GM23338 (cell line): ENCODE measurements at regions not wholly inside any gene's neighbourhood (a gene's known extent, or its start where the extent isn't known, plus 50 kb on each side); places are given as distances from the start of the nearest gene placed in this dataset.

Source experiments
- ATAC-seq: fragments of 200-7000 bp; cut with Tn5 transposase; 3 replicates; pipeline ENCODE4 v1.9.1; 2020
- DNase-seq: peaks from one replicate; pipeline ENCODE4 v3.0.0-alpha.2; 2015; ENCODE audit warnings: low spot score
- H2AFZ ChIP-seq: fragments of 200-600 bp; sonication (generic); 2 replicates; pipeline ENCODE4 v1.8.0; 2016; ENCODE audit warnings: antibody characterized with exemption, mild to moderate bottlenecking, moderate library complexity
- H3F3A ChIP-seq: fragments of 200-600 bp; sonication (generic); replicated peaks from 2 replicates; pipeline ENCODE4 v1.8.0; 2017; ENCODE audit warnings: antibody characterized with exemption, mixed run types, low read depth
- H3K27ac ChIP-seq: fragments of 200-600 bp; sonication (generic); 2 replicates; pipeline ENCODE4 v1.6.1; 2016; ENCODE audit warnings: low read depth
- H3K27me3 ChIP-seq: fragments of 200-600 bp; sonication (generic); 2 replicates; pipeline ENCODE4 v1.8.0; 2016; ENCODE audit warnings: mild to moderate bottlenecking, mixed run types, moderate library complexity; ENCODE audit not compliant: insufficient read depth
- H3K36me3 ChIP-seq: fragments of 200-600 bp; sonication (generic); 2 replicates; pipeline ENCODE4 v1.8.0; 2016; ENCODE audit warnings: mild to moderate bottlenecking; ENCODE audit not compliant: insufficient read depth
- H3K4me1 ChIP-seq: fragments of 200-600 bp; sonication (generic); 2 replicates; pipeline ENCODE4 v1.8.0; 2016; ENCODE audit warnings: mild to moderate bottlenecking, moderate library complexity; ENCODE audit not compliant: insufficient read depth
- H3K4me2 ChIP-seq: fragments of 200-600 bp; sonication (generic); 2 replicates; pipeline ENCODE4 v1.7.1; 2017; ENCODE audit warnings: mixed run types
- H3K4me3 ChIP-seq: fragments of 200-600 bp; sonication (generic); 2 replicates; pipeline ENCODE4 v1.6.1; 2016; ENCODE audit warnings: mixed run types
- H3K79me2 ChIP-seq: fragments of 200-600 bp; sonication (generic); replicated peaks from 2 replicates; pipeline ENCODE4 v1.8.0; 2017; ENCODE audit warnings: mild to moderate bottlenecking; ENCODE audit not compliant: insufficient read depth
- H3K9me2 ChIP-seq: fragments of 200-600 bp; sonication (generic); 2 replicates; pipeline ENCODE4 v1.8.0; 2017; ENCODE audit not compliant: insufficient read depth
- H4K20me1 ChIP-seq: fragments of 200-600 bp; sonication (generic); replicated peaks from 2 replicates; pipeline ENCODE4 v1.8.0; 2017; ENCODE audit warnings: mild to moderate bottlenecking; ENCODE audit not compliant: insufficient read depth
- H3K27ac Mint-ChIP-seq: 2 replicates; pipeline ENCODE4 v1.8.0; 2020; ENCODE audit warnings: inconsistent platforms, mild to moderate bottlenecking, moderate library complexity, mixed read lengths
- H3K27me3 Mint-ChIP-seq: 3 replicates; pipeline ENCODE4 v1.8.0; 2022; ENCODE audit warnings: low read depth, mild to moderate bottlenecking, moderate library complexity, mixed read lengths, inconsistent platforms; ENCODE audit not compliant: insufficient read depth, poor library complexity
- H3K36me3 Mint-ChIP-seq: 3 replicates; pipeline ENCODE4 v1.8.0; 2021; ENCODE audit warnings: low read depth, mild to moderate bottlenecking, inconsistent platforms, moderate library complexity, mixed read lengths
- H3K4me1 Mint-ChIP-seq: 3 replicates; pipeline ENCODE4 v1.8.0; 2020; ENCODE audit warnings: mild to moderate bottlenecking, inconsistent platforms, mixed read lengths
- H3K4me3 Mint-ChIP-seq: 3 replicates; pipeline ENCODE4 v1.8.0; 2021; ENCODE audit warnings: moderate library complexity, mild to moderate bottlenecking, inconsistent platforms, mixed read lengths
- H3K9me3 Mint-ChIP-seq: 3 replicates; pipeline ENCODE4 v1.8.0; 2020; ENCODE audit warnings: moderate library complexity, mild to moderate bottlenecking, inconsistent platforms, mixed read lengths
- CREB1 ChIP-seq: fragments of 250-450 bp; sonication (Bioruptor Pico); IDR thresholded peaks from 2 replicates; pipeline ENCODE4 v1.5.0; 2020; ENCODE audit warnings: low read depth, mild to moderate bottlenecking, moderate library complexity
- EZH2 ChIP-seq: fragments of 200-600 bp; sonication (generic); IDR thresholded peaks from one replicate; pipeline ENCODE4 v1.8.0; 2017; ENCODE audit warnings: antibody characterized with exemption, mild to moderate bottlenecking, low read depth; ENCODE audit not compliant: unreplicated experiment
- EZH2phosphoT487 ChIP-seq: fragments of 200-600 bp; sonication (generic); IDR thresholded peaks from one replicate; pipeline ENCODE4 v1.8.1; 2018; ENCODE audit warnings: antibody characterized with exemption; ENCODE audit not compliant: unreplicated experiment
- JUNB ChIP-seq: IDR thresholded peaks from one replicate; pipeline ENCODE4 v1.6.1; 2016; ENCODE audit warnings: antibody characterized with exemption; ENCODE audit not compliant: unreplicated experiment
- NANOG ChIP-seq: IDR thresholded peaks from 2 replicates; pipeline ENCODE4 v1.6.1; 2016; ENCODE audit warnings: antibody characterized with exemption, borderline replicate concordance
- POLR2AphosphoS5 ChIP-seq: IDR thresholded peaks from 2 replicates; pipeline ENCODE4 v1.6.1; 2016; ENCODE audit warnings: antibody characterized with exemption, low read depth
- STAT1 ChIP-seq: IDR thresholded peaks from one replicate; pipeline ENCODE4 v1.6.1; 2016; ENCODE audit warnings: antibody characterized with exemption; ENCODE audit not compliant: unreplicated experiment
- ZNF114 ChIP-seq: fragments of 250-450 bp; sonication (Bioruptor Pico); IDR thresholded peaks from 2 replicates; pipeline ENCODE4 v1.5.0; 2020; ENCODE audit warnings: mild to moderate bottlenecking, moderate library complexity
- ZNF331 ChIP-seq: fragments of 250-450 bp; sonication (Bioruptor Pico); IDR thresholded peaks from 2 replicates; pipeline ENCODE4 v1.5.0; 2020; ENCODE audit warnings: low read depth, mild to moderate bottlenecking, moderate library complexity
- TF ChIP-seq, protein P1 (sequence below): fragments of 250-450 bp; sonication (Bioruptor Pico); IDR thresholded peaks from 2 replicates; pipeline ENCODE4 v1.5.0; 2020; ENCODE audit warnings: mild to moderate bottlenecking, moderate library complexity
- TF ChIP-seq, protein P2 (sequence below), 2 experiments: fragments of 200-600 bp in 1 of 2; sonication (generic) in 1 of 2; conservative IDR thresholded peaks; 2 replicates each; pipeline versions ENCODE4 v1.5.1 to v1.6.1; 2016 to 2017; ENCODE audit warnings: antibody characterized with exemption in 2 of 2, low read depth in 2 of 2, mild to moderate bottlenecking in 2 of 2, moderate library complexity in 1 of 2
- TF ChIP-seq, protein P3 (sequence below): IDR thresholded peaks from one replicate; pipeline ENCODE4 v1.6.1; 2018; ENCODE audit warnings: antibody characterized with exemption; ENCODE audit not compliant: unreplicated experiment
- TF ChIP-seq, protein P4 (sequence below): IDR thresholded peaks from 2 replicates; pipeline ENCODE4 v1.6.1; 2016; ENCODE audit warnings: antibody characterized with exemption

DNA sequence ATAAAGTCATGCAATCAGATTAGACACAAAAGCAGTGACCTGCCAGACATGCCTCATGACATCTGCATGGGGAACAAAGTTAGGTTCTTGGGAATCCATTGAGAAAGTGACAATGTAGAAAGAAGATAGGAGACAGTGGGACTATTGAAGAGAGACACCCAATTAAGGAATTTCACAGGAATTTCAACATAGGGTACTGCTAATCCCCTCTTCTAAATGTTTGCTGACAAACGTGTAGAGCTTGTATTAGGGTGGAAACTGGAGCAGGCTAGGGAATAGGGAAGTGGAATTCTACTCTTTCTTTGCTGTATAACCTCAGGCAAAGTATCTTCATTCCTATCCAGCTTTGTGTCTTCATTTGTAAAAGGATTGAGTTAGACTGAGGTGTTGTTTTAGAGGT lies 409.4 kb upstream of the SASH1 start:
- no peak overlapping the region for H2AFZ ChIP-seq
- no peaks in the 10 kb centered on the region for H3K36me3 ChIP-seq
- no peak overlapping the region for H3K4me3 ChIP-seq
- DNase-seq: peak; percentile 10
- no peak overlapping the region for H3K4me2 ChIP-seq
- H3K79me2 ChIP-seq: no peaks in the 10 kb centered on the region
- H3K36me3 Mint-ChIP-seq: peaks cover 5% of the 10 kb centered on the region; the same call in 2 of the 3 replicates
- no peaks in the 10 kb centered on the region for H3K4me1 ChIP-seq
- H3K27ac Mint-ChIP-seq: no peak overlapping the region
- H3K4me1 Mint-ChIP-seq: no peaks in the 10 kb centered on the region
- peaks cover 5% of the 10 kb centered on the region; the same call in 1 of the 3 replicates for H3K9me3 Mint-ChIP-seq
- TF ChIP-seq, protein P1, sequence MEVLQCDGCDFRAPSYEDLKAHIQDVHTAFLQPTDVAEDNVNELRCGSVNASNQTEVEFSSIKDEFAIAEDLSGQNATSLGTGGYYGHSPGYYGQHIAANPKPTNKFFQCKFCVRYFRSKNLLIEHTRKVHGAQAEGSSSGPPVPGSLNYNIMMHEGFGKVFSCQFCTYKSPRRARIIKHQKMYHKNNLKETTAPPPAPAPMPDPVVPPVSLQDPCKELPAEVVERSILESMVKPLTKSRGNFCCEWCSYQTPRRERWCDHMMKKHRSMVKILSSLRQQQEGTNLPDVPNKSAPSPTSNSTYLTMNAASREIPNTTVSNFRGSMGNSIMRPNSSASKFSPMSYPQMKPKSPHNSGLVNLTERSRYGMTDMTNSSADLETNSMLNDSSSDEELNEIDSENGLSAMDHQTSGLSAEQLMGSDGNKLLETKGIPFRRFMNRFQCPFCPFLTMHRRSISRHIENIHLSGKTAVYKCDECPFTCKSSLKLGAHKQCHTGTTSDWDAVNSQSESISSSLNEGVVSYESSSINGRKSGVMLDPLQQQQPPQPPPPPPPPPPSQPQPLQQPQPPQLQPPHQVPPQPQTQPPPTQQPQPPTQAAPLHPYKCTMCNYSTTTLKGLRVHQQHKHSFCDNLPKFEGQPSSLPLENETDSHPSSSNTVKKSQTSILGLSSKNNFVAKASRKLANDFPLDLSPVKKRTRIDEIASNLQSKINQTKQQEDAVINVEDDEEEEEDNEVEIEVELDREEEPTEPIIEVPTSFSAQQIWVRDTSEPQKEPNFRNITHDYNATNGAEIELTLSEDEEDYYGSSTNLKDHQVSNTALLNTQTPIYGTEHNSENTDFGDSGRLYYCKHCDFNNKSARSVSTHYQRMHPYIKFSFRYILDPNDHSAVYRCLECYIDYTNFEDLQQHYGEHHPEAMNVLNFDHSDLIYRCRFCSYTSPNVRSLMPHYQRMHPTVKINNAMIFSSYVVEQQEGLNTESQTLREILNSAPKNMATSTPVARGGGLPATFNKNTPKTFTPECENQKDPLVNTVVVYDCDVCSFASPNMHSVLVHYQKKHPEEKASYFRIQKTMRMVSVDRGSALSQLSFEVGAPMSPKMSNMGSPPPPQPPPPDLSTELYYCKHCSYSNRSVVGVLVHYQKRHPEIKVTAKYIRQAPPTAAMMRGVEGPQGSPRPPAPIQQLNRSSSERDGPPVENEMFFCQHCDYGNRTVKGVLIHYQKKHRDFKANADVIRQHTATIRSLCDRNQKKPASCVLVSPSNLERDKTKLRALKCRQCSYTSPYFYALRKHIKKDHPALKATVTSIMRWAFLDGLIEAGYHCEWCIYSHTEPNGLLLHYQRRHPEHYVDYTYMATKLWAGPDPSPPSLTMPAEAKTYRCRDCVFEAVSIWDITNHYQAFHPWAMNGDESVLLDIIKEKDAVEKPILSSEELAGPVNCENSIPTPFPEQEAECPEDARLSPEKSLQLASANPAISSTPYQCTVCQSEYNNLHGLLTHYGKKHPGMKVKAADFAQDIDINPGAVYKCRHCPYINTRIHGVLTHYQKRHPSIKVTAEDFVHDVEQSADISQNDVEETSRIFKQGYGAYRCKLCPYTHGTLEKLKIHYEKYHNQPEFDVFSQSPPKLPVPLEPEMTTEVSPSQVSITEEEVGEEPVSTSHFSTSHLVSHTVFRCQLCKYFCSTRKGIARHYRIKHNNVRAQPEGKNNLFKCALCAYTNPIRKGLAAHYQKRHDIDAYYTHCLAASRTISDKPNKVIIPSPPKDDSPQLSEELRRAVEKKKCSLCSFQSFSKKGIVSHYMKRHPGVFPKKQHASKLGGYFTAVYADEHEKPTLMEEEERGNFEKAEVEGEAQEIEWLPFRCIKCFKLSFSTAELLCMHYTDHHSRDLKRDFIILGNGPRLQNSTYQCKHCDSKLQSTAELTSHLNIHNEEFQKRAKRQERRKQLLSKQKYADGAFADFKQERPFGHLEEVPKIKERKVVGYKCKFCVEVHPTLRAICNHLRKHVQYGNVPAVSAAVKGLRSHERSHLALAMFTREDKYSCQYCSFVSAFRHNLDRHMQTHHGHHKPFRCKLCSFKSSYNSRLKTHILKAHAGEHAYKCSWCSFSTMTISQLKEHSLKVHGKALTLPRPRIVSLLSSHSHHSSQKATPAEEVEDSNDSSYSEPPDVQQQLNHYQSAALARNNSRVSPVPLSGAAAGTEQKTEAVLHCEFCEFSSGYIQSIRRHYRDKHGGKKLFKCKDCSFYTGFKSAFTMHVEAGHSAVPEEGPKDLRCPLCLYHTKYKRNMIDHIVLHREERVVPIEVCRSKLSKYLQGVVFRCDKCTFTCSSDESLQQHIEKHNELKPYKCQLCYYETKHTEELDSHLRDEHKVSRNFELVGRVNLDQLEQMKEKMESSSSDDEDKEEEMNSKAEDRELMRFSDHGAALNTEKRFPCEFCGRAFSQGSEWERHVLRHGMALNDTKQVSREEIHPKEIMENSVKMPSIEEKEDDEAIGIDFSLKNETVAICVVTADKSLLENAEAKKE (CRISPR knock-in tag): no peak
- TF ChIP-seq CREB1 (CRISPR knock-in tag) (no peak), JUNB (no peak), EZH2phosphoT487 (no peak), EZH2 (no peak), ZNF114 (no peak), STAT1 (no peak), NANOG (no peak), POLR2AphosphoS5 (no peak), ZNF331 (CRISPR knock-in tag) (no peak)
- TF ChIP-seq, protein P2, sequence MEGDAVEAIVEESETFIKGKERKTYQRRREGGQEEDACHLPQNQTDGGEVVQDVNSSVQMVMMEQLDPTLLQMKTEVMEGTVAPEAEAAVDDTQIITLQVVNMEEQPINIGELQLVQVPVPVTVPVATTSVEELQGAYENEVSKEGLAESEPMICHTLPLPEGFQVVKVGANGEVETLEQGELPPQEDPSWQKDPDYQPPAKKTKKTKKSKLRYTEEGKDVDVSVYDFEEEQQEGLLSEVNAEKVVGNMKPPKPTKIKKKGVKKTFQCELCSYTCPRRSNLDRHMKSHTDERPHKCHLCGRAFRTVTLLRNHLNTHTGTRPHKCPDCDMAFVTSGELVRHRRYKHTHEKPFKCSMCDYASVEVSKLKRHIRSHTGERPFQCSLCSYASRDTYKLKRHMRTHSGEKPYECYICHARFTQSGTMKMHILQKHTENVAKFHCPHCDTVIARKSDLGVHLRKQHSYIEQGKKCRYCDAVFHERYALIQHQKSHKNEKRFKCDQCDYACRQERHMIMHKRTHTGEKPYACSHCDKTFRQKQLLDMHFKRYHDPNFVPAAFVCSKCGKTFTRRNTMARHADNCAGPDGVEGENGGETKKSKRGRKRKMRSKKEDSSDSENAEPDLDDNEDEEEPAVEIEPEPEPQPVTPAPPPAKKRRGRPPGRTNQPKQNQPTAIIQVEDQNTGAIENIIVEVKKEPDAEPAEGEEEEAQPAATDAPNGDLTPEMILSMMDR (conservative IDR thresholded peaks at IDR 0.05; ENCODE audit: low read depth in 2 of 2): no peak
- TF ChIP-seq, protein P3, sequence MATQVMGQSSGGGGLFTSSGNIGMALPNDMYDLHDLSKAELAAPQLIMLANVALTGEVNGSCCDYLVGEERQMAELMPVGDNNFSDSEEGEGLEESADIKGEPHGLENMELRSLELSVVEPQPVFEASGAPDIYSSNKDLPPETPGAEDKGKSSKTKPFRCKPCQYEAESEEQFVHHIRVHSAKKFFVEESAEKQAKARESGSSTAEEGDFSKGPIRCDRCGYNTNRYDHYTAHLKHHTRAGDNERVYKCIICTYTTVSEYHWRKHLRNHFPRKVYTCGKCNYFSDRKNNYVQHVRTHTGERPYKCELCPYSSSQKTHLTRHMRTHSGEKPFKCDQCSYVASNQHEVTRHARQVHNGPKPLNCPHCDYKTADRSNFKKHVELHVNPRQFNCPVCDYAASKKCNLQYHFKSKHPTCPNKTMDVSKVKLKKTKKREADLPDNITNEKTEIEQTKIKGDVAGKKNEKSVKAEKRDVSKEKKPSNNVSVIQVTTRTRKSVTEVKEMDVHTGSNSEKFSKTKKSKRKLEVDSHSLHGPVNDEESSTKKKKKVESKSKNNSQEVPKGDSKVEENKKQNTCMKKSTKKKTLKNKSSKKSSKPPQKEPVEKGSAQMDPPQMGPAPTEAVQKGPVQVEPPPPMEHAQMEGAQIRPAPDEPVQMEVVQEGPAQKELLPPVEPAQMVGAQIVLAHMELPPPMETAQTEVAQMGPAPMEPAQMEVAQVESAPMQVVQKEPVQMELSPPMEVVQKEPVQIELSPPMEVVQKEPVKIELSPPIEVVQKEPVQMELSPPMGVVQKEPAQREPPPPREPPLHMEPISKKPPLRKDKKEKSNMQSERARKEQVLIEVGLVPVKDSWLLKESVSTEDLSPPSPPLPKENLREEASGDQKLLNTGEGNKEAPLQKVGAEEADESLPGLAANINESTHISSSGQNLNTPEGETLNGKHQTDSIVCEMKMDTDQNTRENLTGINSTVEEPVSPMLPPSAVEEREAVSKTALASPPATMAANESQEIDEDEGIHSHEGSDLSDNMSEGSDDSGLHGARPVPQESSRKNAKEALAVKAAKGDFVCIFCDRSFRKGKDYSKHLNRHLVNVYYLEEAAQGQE: no peak
- TF ChIP-seq, protein P4, sequence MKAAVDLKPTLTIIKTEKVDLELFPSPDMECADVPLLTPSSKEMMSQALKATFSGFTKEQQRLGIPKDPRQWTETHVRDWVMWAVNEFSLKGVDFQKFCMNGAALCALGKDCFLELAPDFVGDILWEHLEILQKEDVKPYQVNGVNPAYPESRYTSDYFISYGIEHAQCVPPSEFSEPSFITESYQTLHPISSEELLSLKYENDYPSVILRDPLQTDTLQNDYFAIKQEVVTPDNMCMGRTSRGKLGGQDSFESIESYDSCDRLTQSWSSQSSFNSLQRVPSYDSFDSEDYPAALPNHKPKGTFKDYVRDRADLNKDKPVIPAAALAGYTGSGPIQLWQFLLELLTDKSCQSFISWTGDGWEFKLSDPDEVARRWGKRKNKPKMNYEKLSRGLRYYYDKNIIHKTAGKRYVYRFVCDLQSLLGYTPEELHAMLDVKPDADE: no peak
- no peaks in the 10 kb centered on the region for H3K27me3 ChIP-seq
- no peak for ATAC-seq
- no peak overlapping the region for H3K27ac ChIP-seq
- no peak overlapping the region for H3K4me3 Mint-ChIP-seq
- H3K9me2 ChIP-seq: no peaks in the 10 kb centered on the region
- no peaks in the 10 kb centered on the region for H3F3A ChIP-seq
- no peaks in the 10 kb centered on the region for H3K27me3 Mint-ChIP-seq
- no peaks in the 10 kb centered on the region for H4K20me1 ChIP-seq
